ENCODE measurements at regions not wholly inside any gene's neighbourhood (a gene's known extent, or its start where the extent isn't known, plus 50 kb on each side); places are given as distances from the start of the nearest gene placed in this dataset.

GRCh38 chr6:99768166-99768565, 161.5 kb downstream of the PRDM13 start:
- Histone ChIP-seq H3K9me3 (ENCODE audit: control insufficient read depth, insufficient read depth, low read length) (no peaks in the 10 kb centered on the region), H3K27me3 (ENCODE audit: control insufficient read depth, insufficient read depth, low read length) (no peaks in the 10 kb centered on the region), H3K27ac (ENCODE audit: low read depth, low read length) (no peak overlapping the region), H3K4me3 (ENCODE audit: low read depth, low read length) (no peak overlapping the region)
- ChIA-PET CTCF (no interaction called here), POLR2A (no interaction called here)
- TF ChIP-seq, protein P1, sequence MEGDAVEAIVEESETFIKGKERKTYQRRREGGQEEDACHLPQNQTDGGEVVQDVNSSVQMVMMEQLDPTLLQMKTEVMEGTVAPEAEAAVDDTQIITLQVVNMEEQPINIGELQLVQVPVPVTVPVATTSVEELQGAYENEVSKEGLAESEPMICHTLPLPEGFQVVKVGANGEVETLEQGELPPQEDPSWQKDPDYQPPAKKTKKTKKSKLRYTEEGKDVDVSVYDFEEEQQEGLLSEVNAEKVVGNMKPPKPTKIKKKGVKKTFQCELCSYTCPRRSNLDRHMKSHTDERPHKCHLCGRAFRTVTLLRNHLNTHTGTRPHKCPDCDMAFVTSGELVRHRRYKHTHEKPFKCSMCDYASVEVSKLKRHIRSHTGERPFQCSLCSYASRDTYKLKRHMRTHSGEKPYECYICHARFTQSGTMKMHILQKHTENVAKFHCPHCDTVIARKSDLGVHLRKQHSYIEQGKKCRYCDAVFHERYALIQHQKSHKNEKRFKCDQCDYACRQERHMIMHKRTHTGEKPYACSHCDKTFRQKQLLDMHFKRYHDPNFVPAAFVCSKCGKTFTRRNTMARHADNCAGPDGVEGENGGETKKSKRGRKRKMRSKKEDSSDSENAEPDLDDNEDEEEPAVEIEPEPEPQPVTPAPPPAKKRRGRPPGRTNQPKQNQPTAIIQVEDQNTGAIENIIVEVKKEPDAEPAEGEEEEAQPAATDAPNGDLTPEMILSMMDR (IDR thresholded peaks at IDR 0.05; ENCODE audit: low read depth, low read length): no peak
- no peak for DNase-seq (ENCODE audit: low read depth, low spot score)

DNA sequence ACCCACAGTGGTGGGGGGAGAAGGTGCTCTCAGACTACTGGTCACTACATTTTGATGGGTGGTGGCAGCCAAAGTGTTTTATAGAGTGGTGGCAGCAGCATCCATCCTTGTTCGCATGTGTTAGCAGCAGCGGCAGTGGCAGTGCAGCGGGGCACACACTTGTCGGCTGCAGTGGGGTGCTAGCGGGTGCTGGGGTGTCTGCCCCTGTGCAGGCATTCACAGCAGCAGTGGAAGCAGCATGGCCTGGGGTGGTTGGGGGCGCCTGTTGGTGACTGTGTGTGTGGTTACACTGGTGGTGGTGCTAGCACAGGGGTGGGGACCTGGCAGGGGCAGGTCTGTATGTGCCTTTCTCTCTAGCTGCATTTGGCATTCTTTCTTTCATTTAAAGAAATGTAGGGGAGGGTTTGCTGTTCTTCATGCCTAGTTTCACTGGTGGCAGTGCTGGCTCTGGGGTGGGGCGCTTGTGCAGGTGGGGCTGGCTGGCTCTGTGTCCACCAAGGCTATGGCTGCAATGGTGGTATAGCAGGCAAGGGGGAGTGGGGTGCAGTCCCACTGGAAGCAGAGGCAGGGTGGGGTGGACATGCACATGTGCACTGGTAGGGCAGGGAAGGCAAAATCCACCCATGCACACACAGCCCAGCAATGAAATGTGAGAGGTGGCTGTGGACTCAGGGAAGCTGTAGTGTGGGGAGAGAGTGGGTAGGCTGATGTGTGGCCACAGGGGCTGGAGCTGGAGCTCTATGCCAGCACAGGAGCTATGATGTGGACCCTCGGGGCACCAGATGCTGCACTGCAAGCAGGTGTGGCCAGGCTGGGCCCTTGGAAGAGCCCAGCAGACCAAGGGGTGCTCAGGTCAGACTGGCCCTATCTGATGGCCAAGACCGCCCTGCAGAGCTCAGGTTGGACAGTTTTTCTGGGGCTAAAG, 173.3 kb downstream of the PRDM13 start:
- TF ChIP-seq, protein P1 (IDR thresholded peaks at IDR 0.05; ENCODE audit: low read depth, low read length): no peak
- Histone ChIP-seq H3K27me3 (ENCODE audit: control insufficient read depth, insufficient read depth, low read length) (peaks cover 2% of the 10 kb centered on the region), H3K4me3 (ENCODE audit: low read depth, low read length) (no peak overlapping the region), H3K9me3 (ENCODE audit: control insufficient read depth, insufficient read depth, low read length) (no peaks in the 10 kb centered on the region), H3K27ac (ENCODE audit: low read depth, low read length) (no peak overlapping the region)
- ChIA-PET CTCF (no interaction called here), POLR2A (no interaction called here)
- DNase-seq (ENCODE audit: low read depth, low spot score): no peak

- H3K27ac ChIP-seq (ENCODE audit: low read depth, low read length): no peak overlapping the region
- ChIA-PET CTCF (no interaction called here), POLR2A (no interaction called here)
- TF ChIP-seq, protein P1 (IDR thresholded peaks at IDR 0.05; ENCODE audit: low read depth, low read length): no peak
- H3K27me3 ChIP-seq (ENCODE audit: control insufficient read depth, insufficient read depth, low read length): peaks cover 2% of the 10 kb centered on the region
- no peaks in the 10 kb centered on the region for H3K9me3 ChIP-seq (ENCODE audit: control insufficient read depth, insufficient read depth, low read length)
- no peak for DNase-seq (ENCODE audit: low read depth, low spot score)
- H3K4me3 ChIP-seq (ENCODE audit: low read depth, low read length): no peak overlapping the region
Measured at GRCh38 chr6:99780556-99780885, 173.9 kb downstream of the PRDM13 start.

DNA sequence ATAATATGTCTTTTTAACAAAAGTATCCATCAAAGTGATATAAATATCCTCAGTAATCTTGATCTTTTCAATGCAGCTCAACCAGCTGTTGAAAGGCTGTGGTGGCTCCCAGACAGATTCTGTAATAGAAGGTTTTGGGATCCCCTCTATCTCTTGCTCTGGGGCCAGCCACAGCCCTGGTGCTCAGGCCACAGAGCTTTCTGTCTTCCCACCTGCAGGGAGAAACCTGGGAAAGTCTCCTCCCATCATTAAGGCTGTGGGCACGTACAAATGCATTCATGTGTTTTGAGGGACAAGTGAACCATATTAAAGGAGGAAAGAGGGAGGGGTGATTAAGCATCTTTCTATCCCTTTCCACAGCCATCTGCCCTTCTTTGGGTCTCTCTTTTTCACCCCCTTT, 183.1 kb downstream of the PRDM13 start:
- DNase-seq (ENCODE audit: low read depth, low spot score): no peak
- Histone ChIP-seq H3K9me3 (ENCODE audit: control insufficient read depth, insufficient read depth, low read length) (no peaks in the 10 kb centered on the region), H3K27me3 (ENCODE audit: control insufficient read depth, insufficient read depth, low read length) (no peaks in the 10 kb centered on the region), H3K27ac (ENCODE audit: low read depth, low read length) (no peak overlapping the region), H3K4me3 (ENCODE audit: low read depth, low read length) (no peak overlapping the region)
- TF ChIP-seq, protein P1 (IDR thresholded peaks at IDR 0.05; ENCODE audit: low read depth, low read length): no peak
- CTCF ChIA-PET: no interaction called here
- POLR2A ChIA-PET: no interaction called here

GRCh38 chr6:99790679-99791078, 184.0 kb downstream of the PRDM13 start:
- no peak for DNase-seq (ENCODE audit: low read depth, low spot score)
- no peak overlapping the region for H3K4me3 ChIP-seq (ENCODE audit: low read depth, low read length)
- POLR2A ChIA-PET: no interaction called here
- no peak overlapping the region for H3K27ac ChIP-seq (ENCODE audit: low read depth, low read length)
- TF ChIP-seq, protein P1 (IDR thresholded peaks at IDR 0.05; ENCODE audit: low read depth, low read length): 0 out of 2 replicates have a peak, but pooled peaks have one; percentile 10
- CTCF ChIA-PET: interaction anchor here (0.6 kb wide), 1 partner anchor 326 kb away, joined by 3 read pairs; no protein-coding TSS in a partner anchor
- no peaks in the 10 kb centered on the region for H3K27me3 ChIP-seq (ENCODE audit: control insufficient read depth, insufficient read depth, low read length)
- H3K9me3 ChIP-seq (ENCODE audit: control insufficient read depth, insufficient read depth, low read length): no peaks in the 10 kb centered on the region
